Erythroblast (primary cell): ENCODE measurements at regions not wholly inside any gene's neighbourhood (a gene's known extent, or its start where the extent isn't known, plus 50 kb on each side); places are given as distances from the start of the nearest gene placed in this dataset.

Experiments used
- DNase-seq, 2 experiments: peaks; one replicate each; lab custom pipeline; 2025; lab: John Stamatoyannopoulos, UW
- GATA1 ChIP-seq: IDR thresholded peaks from 2 replicates; pipeline ENCODE4 v1.6.1; 2011; ENCODE audit warnings: low read depth, mild to moderate bottlenecking, control low read depth, low read length, moderate library complexity
- POLR2A ChIP-seq: IDR thresholded peaks from 2 replicates; pipeline ENCODE4 v1.6.1; 2011; ENCODE audit warnings: mild to moderate bottlenecking, low read length

DNA sequence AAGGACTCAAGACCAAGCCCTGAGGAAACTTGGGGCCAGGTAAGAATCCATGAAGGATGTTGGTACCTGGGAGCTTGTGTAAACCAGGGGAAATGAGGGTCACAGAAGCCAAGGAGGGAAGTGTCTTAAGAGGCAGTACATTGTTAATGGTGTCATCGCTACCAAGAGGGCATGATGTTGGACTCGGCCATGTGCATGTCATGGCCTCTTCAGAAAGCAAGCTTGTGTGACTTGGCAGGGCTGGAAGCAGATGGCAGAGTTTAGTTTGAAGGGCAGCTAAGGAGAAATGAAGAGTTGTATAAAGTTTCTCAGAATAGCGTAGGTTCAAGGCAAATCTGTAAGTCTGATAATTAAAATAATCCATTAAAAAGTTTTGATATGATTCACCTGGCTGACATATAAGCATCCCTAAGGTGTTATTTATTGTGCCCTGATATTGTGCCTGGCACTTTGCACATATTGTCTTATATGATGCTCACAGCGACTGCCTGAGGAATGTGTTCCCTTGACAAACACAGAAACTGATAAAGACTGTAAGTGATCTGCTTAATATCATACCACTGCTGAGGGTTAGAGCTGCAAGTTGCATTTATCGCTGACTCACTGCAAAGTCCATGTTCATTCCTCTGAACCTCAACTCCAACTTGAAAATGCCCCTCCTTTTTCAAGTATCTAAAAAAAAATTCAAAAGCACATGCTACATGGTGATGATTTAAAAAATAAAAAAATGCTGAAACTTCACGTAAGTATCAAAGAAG, 81.3 kb upstream of the PTPN3 start:
- TF ChIP-seq POLR2A (no peak), GATA1 (no peak)
- DNase-seq = no peak

GRCh38 chr9:109582386-109582785, 84.3 kb upstream of the PTPN3 start:
- TF ChIP-seq GATA1 (no peak), POLR2A (no peak)
- no peak for DNase-seq

GRCh38 chr9:109584205-109584604, 86.1 kb upstream of the PTPN3 start:
- DNase-seq = no peak
- TF ChIP-seq POLR2A (no peak), GATA1 (no peak)

- TF ChIP-seq GATA1 = no peak
- DNase-seq = no peak
These were observed 87.7 kb upstream of the PTPN3 start for GRCh38 chr9:109585796-109586195.

- TF ChIP-seq GATA1 = no peak
- TF ChIP-seq POLR2A = no peak
- no peak for DNase-seq
These were observed 88.9 kb upstream of the PTPN3 start for GRCh38 chr9:109586993-109587392.

- no peak for TF ChIP-seq POLR2A
- TF ChIP-seq GATA1 = no peak
These were observed 90.3 kb upstream of the PTPN3 start for GRCh38 chr9:109588415-109588814.

DNA sequence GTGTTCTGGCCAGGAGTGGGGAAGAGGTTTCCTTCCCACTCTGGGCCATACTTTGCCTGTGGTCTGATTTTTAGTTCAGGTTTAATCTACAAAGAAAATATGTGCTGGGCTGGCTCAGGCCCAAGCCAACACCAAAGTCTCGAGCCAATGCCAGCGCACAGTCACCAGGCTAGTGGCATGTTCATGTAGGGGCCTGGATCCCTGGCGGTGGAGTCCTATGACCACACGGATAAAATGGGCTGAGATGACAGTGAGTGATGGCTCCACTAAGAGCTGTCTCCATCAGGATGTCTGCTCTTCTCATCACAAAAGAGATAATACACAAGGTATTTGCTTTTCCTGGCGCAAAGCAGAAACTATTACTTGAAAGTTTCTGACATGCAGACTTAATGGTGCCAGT, 92.9 kb upstream of the PTPN3 start:
- TF ChIP-seq GATA1 = no peak
- TF ChIP-seq POLR2A = no peak
- no peak for DNase-seq

More at GRCh38 chr9:109588415-109588814, 90.3 kb upstream of the PTPN3 start:
- DNase-seq = no peak

GRCh38 chr9:109591691-109592090, 93.6 kb upstream of the PTPN3 start:
- TF ChIP-seq GATA1 (no peak), POLR2A (no peak)

GRCh38 chr9:109593612-109594011, 95.5 kb upstream of the PTPN3 start:
- no peak for TF ChIP-seq POLR2A
- TF ChIP-seq GATA1 = no peak
- DNase-seq = no peak

More at GRCh38 chr9:109591691-109592090, 93.6 kb upstream of the PTPN3 start:
- no peak for DNase-seq

- TF ChIP-seq POLR2A (no peak), GATA1 (no peak)
- DNase-seq = no peak
These were observed 99.4 kb upstream of the PTPN3 start for GRCh38 chr9:109597496-109597895.

GRCh38 chr9:109599131-109599530, 101.0 kb upstream of the PTPN3 start:
- TF ChIP-seq GATA1 (no peak), POLR2A (no peak)
- DNase-seq = no peak

GRCh38 chr9:109599711-109600110, 101.6 kb upstream of the PTPN3 start:
- DNase-seq = no peak
- TF ChIP-seq GATA1 (no peak), POLR2A (no peak)

GRCh38 chr9:109600142-109600541, 102.0 kb upstream of the PTPN3 start:
- no peak for TF ChIP-seq GATA1
- TF ChIP-seq POLR2A = no peak
- no peak for DNase-seq

DNA sequence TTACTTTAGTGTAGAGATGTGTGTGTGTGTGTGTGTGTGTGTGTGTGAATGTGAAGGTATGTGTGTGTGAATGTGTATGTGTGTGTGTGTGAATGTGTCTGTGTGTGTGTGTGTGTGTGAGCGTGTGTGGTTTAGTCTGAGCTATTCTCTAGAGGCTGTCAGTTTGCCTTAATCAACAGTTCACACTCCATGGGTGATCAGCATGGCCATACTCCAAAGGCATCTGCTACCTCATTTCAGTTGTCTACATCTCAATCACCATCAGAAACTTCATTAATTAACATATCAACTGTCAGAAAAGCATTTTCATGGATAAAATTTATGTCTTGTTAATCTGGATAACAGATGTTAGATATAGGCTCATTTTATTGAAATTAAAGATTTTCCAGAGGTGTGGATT, 103.1 kb upstream of the PTPN3 start:
- TF ChIP-seq GATA1 (no peak), POLR2A (no peak)
- no peak for DNase-seq

DNA sequence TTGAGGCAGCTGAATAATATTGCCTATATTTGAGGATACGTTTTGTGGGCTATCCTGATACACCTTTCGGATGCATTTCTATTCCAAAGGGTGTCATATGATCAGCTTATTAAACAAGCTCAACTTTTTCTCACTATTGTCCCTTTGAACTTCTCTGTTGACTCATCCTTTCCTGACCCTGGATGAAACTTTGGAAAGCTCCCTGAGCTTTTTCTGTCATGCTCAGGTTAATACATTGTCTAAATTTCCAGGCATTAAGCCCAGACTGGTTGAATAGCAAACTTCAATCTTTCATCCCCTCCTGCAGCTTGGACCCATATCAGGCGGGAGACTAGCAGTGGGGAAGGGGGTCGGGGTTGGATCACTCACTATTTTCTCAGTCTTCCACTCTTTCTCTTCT, 104.9 kb upstream of the PTPN3 start:
- TF ChIP-seq GATA1 = no peak
- DNase-seq = no peak
